ENCODE measurements at regions not wholly inside any gene's neighbourhood (a gene's known extent, or its start where the extent isn't known, plus 50 kb on each side); places are given as distances from the start of the nearest gene placed in this dataset.

- no peaks in the 10 kb centered on the region for H3K79me2 ChIP-seq (ENCODE audit: low read length)
- TF ChIP-seq CTCF (conservative IDR thresholded peaks at IDR 0.05; ENCODE audit: low read depth, low read length) (no peak), EZH2 (IDR thresholded peaks at IDR 0.05; ENCODE audit: low read length, unreplicated experiment) (no peak), EZH2phosphoT487 (IDR thresholded peaks at IDR 0.05; ENCODE audit: borderline replicate concordance, low read length) (no peak)
- ATAC-seq (no peak), DNase-seq (no peak)
- H3K4me2 ChIP-seq (ENCODE audit: low read length) = no peak overlapping the region
- ChIA-PET CTCF (no interaction called here), POLR2A (ENCODE audit: unreplicated experiment) (no interaction called here)
- intact Hi-C loops (cut with micrococcal nuclease) = no loop called here
- no peaks in the 10 kb centered on the region for H3K9me2 ChIP-seq (replicated peaks; ENCODE audit: low read length)
- no peak overlapping the region for H3K4me3 ChIP-seq (ENCODE audit: low read length)
- no peaks in the 10 kb centered on the region for H3K36me3 ChIP-seq (ENCODE audit: low read depth, low read length)
- no TSS peak for BruUV-seq (replicated peaks)
- no peak overlapping the region for H2AFZ ChIP-seq (ENCODE audit: low read length)
- H4K20me1 ChIP-seq (ENCODE audit: low read length) = no peaks in the 10 kb centered on the region
- no peak overlapping the region for H3K9ac ChIP-seq (ENCODE audit: low read length)
- no peak overlapping the region for H3K27ac ChIP-seq (ENCODE audit: low read length)
- no peaks in the 10 kb centered on the region for H3F3A ChIP-seq (ENCODE audit: low read length, unreplicated experiment)
- no peaks in the 10 kb centered on the region for H3K9me3 ChIP-seq (ENCODE audit: low read length)
- H3K27me3 ChIP-seq (ENCODE audit: low read length) = no peaks in the 10 kb centered on the region
- no peaks in the 10 kb centered on the region for H3K4me1 ChIP-seq (ENCODE audit: insufficient read depth, low read length)
Measured at GRCh38 chr4:45284400-45285085, 558.2 kb upstream of the GNPDA2 start.

- Histone ChIP-seq H4K20me1 (ENCODE audit: low read length) (no peaks in the 10 kb centered on the region), H3K27ac (ENCODE audit: low read length) (no peak overlapping the region), H2AFZ (ENCODE audit: low read length) (no peak overlapping the region), H3K4me3 (ENCODE audit: low read length) (no peak overlapping the region), H3K4me1 (ENCODE audit: insufficient read depth, low read length) (no peaks in the 10 kb centered on the region), H3K4me2 (ENCODE audit: low read length) (no peak overlapping the region), H3K9ac (ENCODE audit: low read length) (no peak overlapping the region), H3F3A (ENCODE audit: low read length, unreplicated experiment) (no peaks in the 10 kb centered on the region), H3K9me2 (replicated peaks; ENCODE audit: low read length) (no peaks in the 10 kb centered on the region), H3K79me2 (ENCODE audit: low read length) (no peaks in the 10 kb centered on the region), H3K9me3 (ENCODE audit: low read length) (no peaks in the 10 kb centered on the region), H3K36me3 (ENCODE audit: low read depth, low read length) (no peaks in the 10 kb centered on the region), H3K27me3 (ENCODE audit: low read length) (no peaks in the 10 kb centered on the region)
- ChIA-PET POLR2A (ENCODE audit: unreplicated experiment) (no interaction called here), CTCF (no interaction called here)
- ATAC-seq (no peak), DNase-seq (no peak)
- intact Hi-C loops (cut with micrococcal nuclease) = no loop called here
- no TSS peak for BruUV-seq (replicated peaks)
- TF ChIP-seq CTCF (conservative IDR thresholded peaks at IDR 0.05; ENCODE audit: low read depth, low read length) = no peak
- TF ChIP-seq EZH2phosphoT487 (IDR thresholded peaks at IDR 0.05; ENCODE audit: borderline replicate concordance, low read length) = no peak
- TF ChIP-seq EZH2 (IDR thresholded peaks at IDR 0.05; ENCODE audit: low read length, unreplicated experiment) = no peak
Measured at GRCh38 chr4:45283352-45283751, 557.0 kb upstream of the GNPDA2 start.

- Histone ChIP-seq H3K27ac (ENCODE audit: low read length) (no peak overlapping the region), H3K4me2 (ENCODE audit: low read length) (no peak overlapping the region), H3K9ac (ENCODE audit: low read length) (no peak overlapping the region), H2AFZ (ENCODE audit: low read length) (no peak overlapping the region), H3K36me3 (ENCODE audit: low read depth, low read length) (no peaks in the 10 kb centered on the region), H3F3A (ENCODE audit: low read length, unreplicated experiment) (no peaks in the 10 kb centered on the region), H3K27me3 (ENCODE audit: low read length) (no peaks in the 10 kb centered on the region), H3K4me1 (ENCODE audit: insufficient read depth, low read length) (no peaks in the 10 kb centered on the region), H4K20me1 (ENCODE audit: low read length) (no peaks in the 10 kb centered on the region), H3K79me2 (ENCODE audit: low read length) (no peaks in the 10 kb centered on the region), H3K9me2 (replicated peaks; ENCODE audit: low read length) (no peaks in the 10 kb centered on the region), H3K9me3 (ENCODE audit: low read length) (no peaks in the 10 kb centered on the region), H3K4me3 (ENCODE audit: low read length) (no peak overlapping the region)
- ATAC-seq (no peak), DNase-seq (no peak)
- ChIA-PET CTCF (no interaction called here), POLR2A (ENCODE audit: unreplicated experiment) (no interaction called here)
- no TSS peak for BruUV-seq (replicated peaks)
- intact Hi-C loops (cut with micrococcal nuclease) = no loop called here
- TF ChIP-seq EZH2 (IDR thresholded peaks at IDR 0.05; ENCODE audit: low read length, unreplicated experiment) (no peak), EZH2phosphoT487 (IDR thresholded peaks at IDR 0.05; ENCODE audit: borderline replicate concordance, low read length) (no peak), CTCF (conservative IDR thresholded peaks at IDR 0.05; ENCODE audit: low read depth, low read length) (no peak)
Measured at GRCh38 chr4:45280121-45280520, 553.8 kb upstream of the GNPDA2 start.
